ENCODE measurements at regions not wholly inside any gene's neighbourhood (a gene's known extent, or its start where the extent isn't known, plus 50 kb on each side); places are given as distances from the start of the nearest gene placed in this dataset.
A peak's percentile ranks its signal among the peaks of the same experiment; 100 is the strongest.

GRCh38 chr2:67838205-67838604 lies 224.6 kb downstream of the C1D start:
- DNase-seq (ENCODE audit: low spot score), result no peak
- intact Hi-C loops (cut with DNase I), result no loop called here

- intact Hi-C loops (cut with DNase I), result no loop called here
- no peak for DNase-seq (ENCODE audit: low spot score)
Measured at GRCh38 chr2:67839242-67839641, 223.6 kb downstream of the C1D start.

GRCh38 chr2:67839668-67840067 lies 223.1 kb downstream of the C1D start:
- intact Hi-C loops (cut with DNase I), result loop anchor here (5.0 to 10.0 kb wide), 4 partner anchors 105 to 1405 kb away; partner anchors contain the start of gene MEIS1 (in 1 of the 2)
- DNase-seq (ENCODE audit: low spot score), result no peak

GRCh38 chr2:67840460-67841068 lies 222.2 kb downstream of the C1D start:
- DNase-seq (ENCODE audit: low spot score), result peak; percentile 88
- intact Hi-C loops (cut with DNase I), result loop anchor here (5.0 to 10.0 kb wide), 4 partner anchors 106 to 1406 kb away; partner anchors contain the start of gene MEIS1 (in 1 of the 2)

- intact Hi-C loops (cut with DNase I), result loop anchor here (5.0 to 10.0 kb wide), 4 partner anchors 107 to 1407 kb away; partner anchors contain the start of gene MEIS1 (in 1 of the 2)
- DNase-seq (ENCODE audit: low spot score), result no peak
Measured at GRCh38 chr2:67841711-67842110, 221.1 kb downstream of the C1D start.

GRCh38 chr2:67842375-67842959 lies 220.3 kb downstream of the C1D start:
- no peak for DNase-seq (ENCODE audit: low spot score)
- intact Hi-C loops (cut with DNase I), result loop anchor here (5.0 to 10.0 kb wide), 4 partner anchors 108 to 1408 kb away; partner anchors contain the start of gene MEIS1 (in 1 of the 2)

GRCh38 chr2:67844024-67844540 lies 218.7 kb downstream of the C1D start:
- intact Hi-C loops (cut with DNase I), result loop anchor here (5.0 to 10.0 kb wide), 4 partner anchors 109 to 1409 kb away; partner anchors contain the start of gene MEIS1 (in 1 of the 2)
- no peak for DNase-seq (ENCODE audit: low spot score)

GRCh38 chr2:67845621-67846369 lies 217.0 kb downstream of the C1D start:
- no peak for DNase-seq (ENCODE audit: low spot score)
- intact Hi-C loops (cut with DNase I), result loop anchor here (10.0 kb wide), 3 partner anchors 111 to 1411 kb away; partner anchors contain the start of gene MEIS1 (in 1 of the 2)

- peak; percentile 82 for DNase-seq (ENCODE audit: low spot score)
- intact Hi-C loops (cut with DNase I), result loop anchor here (10.0 kb wide), 3 partner anchors 112 to 1412 kb away; partner anchors contain the start of gene MEIS1 (in 1 of the 2)
Measured at GRCh38 chr2:67846370-67847070, 216.3 kb downstream of the C1D start.

- DNase-seq (ENCODE audit: low spot score), result no peak
- intact Hi-C loops (cut with DNase I), result loop anchor here (10.0 kb wide), 3 partner anchors 114 to 1414 kb away; partner anchors contain the start of gene MEIS1 (in 1 of the 2)
Measured at GRCh38 chr2:67848551-67849285, 214.1 kb downstream of the C1D start.

GRCh38 chr2:67851016-67851415 lies 211.8 kb downstream of the C1D start:
- no peak for DNase-seq (ENCODE audit: low spot score)
- intact Hi-C loops (cut with DNase I), result loop anchor here in 1 of 2 donors (10.0 kb wide), 1 partner anchor 174 kb away; no protein-coding TSS in a partner anchor

GRCh38 chr2:67851956-67852824 lies 210.6 kb downstream of the C1D start:
- no peak for DNase-seq (ENCODE audit: low spot score)
- intact Hi-C loops (cut with DNase I), result loop anchor here in 1 of 2 donors (10.0 kb wide), 1 partner anchor 173 kb away; no protein-coding TSS in a partner anchor

- no peak for DNase-seq (ENCODE audit: low spot score)
- intact Hi-C loops (cut with DNase I), result loop anchor here in 1 of 2 donors (10.0 kb wide), 1 partner anchor 171 kb away; no protein-coding TSS in a partner anchor
Measured at GRCh38 chr2:67854103-67854743, 208.6 kb downstream of the C1D start.

- DNase-seq (ENCODE audit: low spot score), result no peak
- intact Hi-C loops (cut with DNase I), result loop anchor here in 1 of 2 donors (10.0 kb wide), 1 partner anchor 170 kb away; no protein-coding TSS in a partner anchor
Measured at GRCh38 chr2:67854798-67855197, 208.0 kb downstream of the C1D start.

- DNase-seq (ENCODE audit: low spot score), result no peak
- intact Hi-C loops (cut with DNase I), result loop anchor here in 1 of 2 donors (10.0 kb wide), 1 partner anchor 168 kb away; no protein-coding TSS in a partner anchor
Measured at GRCh38 chr2:67856866-67857265, 205.9 kb downstream of the C1D start.

- no peak for DNase-seq (ENCODE audit: low spot score)
- intact Hi-C loops (cut with DNase I), result loop anchor here in 1 of 2 donors (10.0 kb wide), 1 partner anchor 167 kb away; no protein-coding TSS in a partner anchor
Measured at GRCh38 chr2:67857836-67858235, 205.0 kb downstream of the C1D start.

Data from posterior vena cava (tissue), 2 donors.